ENCODE measurements at regions not wholly inside any gene's neighbourhood (a gene's known extent, or its start where the extent isn't known, plus 50 kb on each side); places are given as distances from the start of the nearest gene placed in this dataset.
"Not testable (repeated sequence)": the region's sequence is repeated elsewhere in the genome, so short reads cannot be mapped to it uniquely, and the experiment has no call there.

DNA sequence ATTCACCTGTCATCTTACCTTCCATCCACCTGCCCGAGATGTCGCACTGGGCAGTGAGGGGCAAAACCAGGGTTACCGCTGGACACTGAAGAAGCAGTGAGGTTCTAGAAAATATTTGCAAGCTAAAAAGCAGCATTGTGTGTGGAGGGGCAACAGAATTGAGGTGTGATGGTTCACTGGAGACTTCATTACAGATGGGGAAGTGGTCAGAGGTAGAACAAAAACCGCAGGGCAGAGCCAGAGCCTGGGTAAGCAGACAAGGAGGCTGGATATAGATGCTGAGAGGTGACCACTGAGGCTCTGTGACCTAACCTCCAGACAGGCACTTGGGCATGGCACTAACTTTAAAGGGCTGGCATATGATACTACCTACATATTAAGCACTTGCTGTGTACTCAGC lies 363.9 kb upstream of the PROX1 start:
- Histone ChIP-seq H3K27me3 (no peaks in the 10 kb centered on the region), H3K36me3 (no peaks in the 10 kb centered on the region), H3K9me3 (no peaks in the 10 kb centered on the region), H3K27ac (no peak overlapping the region), H3K4me3 (no peak overlapping the region), H3K4me1 (no peaks in the 10 kb centered on the region)
- 89% methylated on average over 4 of the region's 4 CpGs for whole genome bisulfite sequencing
- TF ChIP-seq, protein P1, sequence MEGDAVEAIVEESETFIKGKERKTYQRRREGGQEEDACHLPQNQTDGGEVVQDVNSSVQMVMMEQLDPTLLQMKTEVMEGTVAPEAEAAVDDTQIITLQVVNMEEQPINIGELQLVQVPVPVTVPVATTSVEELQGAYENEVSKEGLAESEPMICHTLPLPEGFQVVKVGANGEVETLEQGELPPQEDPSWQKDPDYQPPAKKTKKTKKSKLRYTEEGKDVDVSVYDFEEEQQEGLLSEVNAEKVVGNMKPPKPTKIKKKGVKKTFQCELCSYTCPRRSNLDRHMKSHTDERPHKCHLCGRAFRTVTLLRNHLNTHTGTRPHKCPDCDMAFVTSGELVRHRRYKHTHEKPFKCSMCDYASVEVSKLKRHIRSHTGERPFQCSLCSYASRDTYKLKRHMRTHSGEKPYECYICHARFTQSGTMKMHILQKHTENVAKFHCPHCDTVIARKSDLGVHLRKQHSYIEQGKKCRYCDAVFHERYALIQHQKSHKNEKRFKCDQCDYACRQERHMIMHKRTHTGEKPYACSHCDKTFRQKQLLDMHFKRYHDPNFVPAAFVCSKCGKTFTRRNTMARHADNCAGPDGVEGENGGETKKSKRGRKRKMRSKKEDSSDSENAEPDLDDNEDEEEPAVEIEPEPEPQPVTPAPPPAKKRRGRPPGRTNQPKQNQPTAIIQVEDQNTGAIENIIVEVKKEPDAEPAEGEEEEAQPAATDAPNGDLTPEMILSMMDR (IDR thresholded peaks at IDR 0.05), result no peak
- TF ChIP-seq POLR2AphosphoS5 (IDR thresholded peaks at IDR 0.05), result no peak
- TF ChIP-seq POLR2A (IDR thresholded peaks at IDR 0.05), result no peak
- TF ChIP-seq EP300 (IDR thresholded peaks at IDR 0.05), result no peak
- DNase-seq (ENCODE audit: low spot score in 2 of 2), result no peak

DNA sequence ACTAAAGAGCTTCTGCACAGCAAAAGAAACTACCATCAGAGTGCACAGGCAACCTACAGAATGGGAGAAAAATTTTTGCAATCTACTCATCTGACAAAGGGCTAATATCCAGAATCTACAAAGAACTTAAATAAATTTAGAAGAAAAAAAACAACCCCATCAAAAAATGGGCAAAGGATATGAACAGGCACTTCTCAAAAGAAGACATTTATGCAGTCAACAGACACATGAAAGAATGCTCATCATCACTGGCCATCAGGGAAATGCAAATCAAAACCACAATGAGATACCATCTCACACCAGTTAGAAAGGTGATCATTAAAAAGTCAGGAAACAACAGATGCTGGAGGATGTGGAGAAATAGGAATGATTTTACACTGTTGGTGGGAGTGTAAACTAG lies 351.0 kb upstream of the PROX1 start:
- not testable (repeated sequence) for H3K27ac ChIP-seq; H3K9me3 ChIP-seq; H3K27me3 ChIP-seq; H3K4me3 ChIP-seq; H3K4me1 ChIP-seq; H3K36me3 ChIP-seq; DNase-seq (ENCODE audit: low spot score in 2 of 2)

DNA sequence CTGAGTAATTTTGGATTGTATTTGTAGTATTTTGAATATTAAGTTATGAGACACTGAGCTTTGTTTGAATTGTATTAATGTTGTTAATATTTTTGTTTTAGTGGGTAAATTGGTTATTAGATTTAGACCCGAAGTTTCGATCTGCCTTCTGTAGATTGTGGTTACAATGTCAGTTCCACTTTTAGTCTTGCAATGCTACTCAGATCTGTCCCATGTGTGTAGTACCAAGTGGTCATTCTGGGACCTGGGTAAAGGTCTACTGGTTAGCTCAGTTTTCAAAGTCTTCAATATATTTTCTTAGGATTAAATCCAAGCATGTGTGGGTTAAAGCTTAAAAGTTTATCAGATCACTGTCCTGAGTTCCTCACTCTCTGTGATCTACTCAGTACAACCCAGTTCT lies 346.5 kb upstream of the PROX1 start:
- no peak overlapping the region for H3K4me3 ChIP-seq
- H3K9me3 ChIP-seq, result no peaks in the 10 kb centered on the region
- no peak for DNase-seq (ENCODE audit: low spot score in 2 of 2)
- WGBS, result 95% methylated on average over 2 of the region's 2 CpGs
- H3K36me3 ChIP-seq, result no peaks in the 10 kb centered on the region
- no peaks in the 10 kb centered on the region for H3K4me1 ChIP-seq
- peaks cover 2% of the 10 kb centered on the region for H3K27me3 ChIP-seq
- TF ChIP-seq, protein P1 (IDR thresholded peaks at IDR 0.05), result no peak
- TF ChIP-seq POLR2A (IDR thresholded peaks at IDR 0.05) (no peak), EP300 (IDR thresholded peaks at IDR 0.05) (no peak), POLR2AphosphoS5 (IDR thresholded peaks at IDR 0.05) (no peak)
- no peak overlapping the region for H3K27ac ChIP-seq

DNA sequence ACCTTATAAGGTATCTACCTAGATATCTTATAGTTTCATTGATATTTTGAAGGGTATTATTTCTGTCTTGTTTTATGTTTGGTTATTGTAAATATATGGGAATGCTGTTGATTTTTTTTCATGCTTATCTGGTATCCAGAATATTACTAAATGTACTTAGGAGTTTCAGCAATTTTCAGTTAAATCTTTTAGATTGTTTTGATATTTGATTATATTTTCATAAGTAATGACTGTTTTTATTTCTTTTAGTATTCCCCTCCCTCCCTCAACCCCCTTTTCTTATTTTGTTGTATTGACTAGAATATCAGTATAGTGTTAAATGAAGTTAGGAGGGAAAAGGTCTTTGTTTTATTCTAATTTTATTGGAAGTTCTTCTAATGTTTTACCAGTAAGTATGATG lies 344.4 kb upstream of the PROX1 start:
- DNase-seq (ENCODE audit: low spot score in 2 of 2), result no peak
- no peak overlapping the region for H3K4me3 ChIP-seq
- H3K4me1 ChIP-seq, result no peaks in the 10 kb centered on the region
- no peaks in the 10 kb centered on the region for H3K9me3 ChIP-seq
- H3K27ac ChIP-seq, result no peak overlapping the region
- H3K27me3 ChIP-seq, result peaks cover 2% of the 10 kb centered on the region
- no peak for TF ChIP-seq POLR2AphosphoS5 (IDR thresholded peaks at IDR 0.05)
- TF ChIP-seq, protein P1 (IDR thresholded peaks at IDR 0.05), result no peak
- TF ChIP-seq POLR2A (IDR thresholded peaks at IDR 0.05), result no peak
- no peak for TF ChIP-seq EP300 (IDR thresholded peaks at IDR 0.05)
- no peaks in the 10 kb centered on the region for H3K36me3 ChIP-seq

DNA sequence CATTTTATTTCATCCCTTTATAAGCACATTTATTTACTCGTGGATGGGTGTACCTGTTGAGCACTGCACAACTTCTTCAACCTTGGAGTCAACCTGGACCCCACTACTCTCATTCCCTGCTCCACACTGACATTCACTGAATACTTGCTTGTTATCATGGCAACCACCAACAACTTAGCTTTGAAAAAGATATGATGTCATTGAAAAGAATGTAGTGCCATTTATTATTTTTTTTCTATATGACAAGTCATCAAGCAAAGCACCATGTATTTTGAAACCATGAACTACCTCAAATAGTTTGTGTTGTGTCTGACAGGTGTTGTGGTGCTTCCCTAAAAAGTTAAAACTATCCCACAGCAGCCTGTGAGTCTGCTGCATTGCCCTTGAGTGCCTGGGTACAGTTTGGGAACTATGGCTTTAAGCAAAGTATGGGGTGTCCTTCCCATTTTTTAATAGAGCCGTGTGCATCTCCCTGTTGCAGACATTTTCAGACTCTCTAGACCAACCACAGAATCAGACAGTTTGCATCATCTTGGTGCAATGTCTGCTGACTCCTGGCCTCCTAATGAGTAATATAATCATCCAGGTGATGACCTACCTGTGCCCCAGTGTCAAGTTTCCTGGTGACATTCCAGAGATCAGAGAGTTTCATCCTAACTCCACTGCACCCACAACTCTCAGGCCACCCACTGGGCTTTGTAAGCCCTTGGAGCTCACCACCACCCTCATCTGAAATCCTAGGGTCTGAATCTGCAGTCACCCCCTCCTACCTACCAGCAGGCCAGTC lies 339.7 kb upstream of the PROX1 start:
- no peaks in the 10 kb centered on the region for H3K9me3 ChIP-seq
- DNase-seq (ENCODE audit: low spot score in 2 of 2), result no peak
- H3K4me1 ChIP-seq, result no peaks in the 10 kb centered on the region
- 69% methylated on average over 2 of the region's 2 CpGs for WGBS
- H3K27me3 ChIP-seq, result peaks cover 6% of the 10 kb centered on the region
- H3K4me3 ChIP-seq, result no peak overlapping the region
- no peak overlapping the region for H3K27ac ChIP-seq
- no peaks in the 10 kb centered on the region for H3K36me3 ChIP-seq
- TF ChIP-seq POLR2A (IDR thresholded peaks at IDR 0.05), result no peak

DNA sequence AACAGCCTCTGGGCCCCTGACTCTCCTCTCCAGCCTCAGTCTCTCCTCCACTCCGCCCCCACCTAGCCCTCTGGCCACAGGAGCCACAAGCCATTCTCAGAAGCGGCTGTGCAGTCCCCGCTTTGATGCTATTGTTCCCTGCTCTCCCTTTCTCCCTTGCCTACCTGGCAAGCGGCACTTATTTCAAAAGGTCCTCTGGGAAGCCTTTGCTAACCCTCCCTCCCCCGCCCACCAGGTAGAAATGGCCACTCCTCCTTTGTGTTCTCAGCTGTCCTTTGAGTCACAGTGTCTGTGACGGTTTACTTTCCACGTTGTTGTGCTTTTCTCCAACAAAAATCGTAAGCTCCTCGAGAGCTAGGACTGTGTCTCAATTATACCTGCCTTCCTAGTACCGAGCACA lies 338.4 kb upstream of the PROX1 start:
- DNase-seq (ENCODE audit: low spot score in 2 of 2), result no peak
- no peak overlapping the region for H3K4me3 ChIP-seq
- H3K9me3 ChIP-seq, result no peaks in the 10 kb centered on the region
- TF ChIP-seq, protein P1 (IDR thresholded peaks at IDR 0.05), result no peak
- TF ChIP-seq POLR2A (IDR thresholded peaks at IDR 0.05), result no peak
- no peak for TF ChIP-seq EP300 (IDR thresholded peaks at IDR 0.05)
- TF ChIP-seq POLR2AphosphoS5 (IDR thresholded peaks at IDR 0.05), result no peak
- no peaks in the 10 kb centered on the region for H3K36me3 ChIP-seq
- H3K27me3 ChIP-seq, result peaks cover 6% of the 10 kb centered on the region
- WGBS, result 84% methylated on average over 10 of the region's 10 CpGs
- no peaks in the 10 kb centered on the region for H3K4me1 ChIP-seq
- no peak overlapping the region for H3K27ac ChIP-seq
